Mesothelial cell of epicardium (in vitro differentiated cells): ENCODE measurements at regions not wholly inside any gene's neighbourhood (a gene's known extent, or its start where the extent isn't known, plus 50 kb on each side); places are given as distances from the start of the nearest gene placed in this dataset.

Experiments used
- DNase-seq, 2 experiments: peaks; one replicate each; pipeline ENCODE4 v3.0.0; 2021; ENCODE audit warnings: low spot score in 2 of 2; ENCODE audit not compliant: unreplicated experiment in 2 of 2
- H3K27ac Mint-ChIP-seq: 2 replicates; pipeline ENCODE4 v1.8.0; 2021; ENCODE audit warnings: mixed read lengths
- H3K27me3 Mint-ChIP-seq: 2 replicates; pipeline ENCODE4 v1.8.0; 2021; ENCODE audit warnings: low read depth, mixed read lengths
- H3K36me3 Mint-ChIP-seq: 2 replicates; pipeline ENCODE4 v1.8.0; 2021; ENCODE audit warnings: mixed read lengths
- H3K4me1 Mint-ChIP-seq: 2 replicates; pipeline ENCODE4 v1.8.0; 2021; ENCODE audit warnings: mixed read lengths
- H3K4me3 Mint-ChIP-seq: 2 replicates; pipeline ENCODE4 v1.8.0; 2021; ENCODE audit warnings: mild to moderate bottlenecking, moderate library complexity, mixed read lengths
- H3K9me3 Mint-ChIP-seq: 2 replicates; pipeline ENCODE4 v1.8.0; 2021; ENCODE audit warnings: mixed read lengths
- CTCF ChIP-seq: fragments of 200-600 bp; sonication (generic); IDR thresholded peaks from one replicate; pipeline ENCODE4 v1.5.0; 2021; ENCODE audit warnings: antibody characterized with exemption; ENCODE audit not compliant: unreplicated experiment

GRCh38 chr11:10937385-10937771 lies 79.5 kb upstream of the ZBED5 start:
- H3K27ac Mint-ChIP-seq: no peak overlapping the region

GRCh38 chr11:10936626-10937384 lies 79.0 kb upstream of the ZBED5 start:
- H3K27ac Mint-ChIP-seq: no peak overlapping the region
- H3K4me1 Mint-ChIP-seq: peaks cover 23% of the 10 kb centered on the region
- no peaks in the 10 kb centered on the region for H3K9me3 Mint-ChIP-seq
- no peaks in the 10 kb centered on the region for H3K36me3 Mint-ChIP-seq
- TF ChIP-seq CTCF: no peak
- H3K27me3 Mint-ChIP-seq: no peaks in the 10 kb centered on the region
- H3K4me3 Mint-ChIP-seq: no peak overlapping the region
- DNase-seq: no peak

More at GRCh38 chr11:10937385-10937771, 79.5 kb upstream of the ZBED5 start:
- no peaks in the 10 kb centered on the region for H3K9me3 Mint-ChIP-seq
- no peak for DNase-seq
- peaks cover 22% of the 10 kb centered on the region for H3K4me1 Mint-ChIP-seq
- H3K4me3 Mint-ChIP-seq: no peak overlapping the region
- no peak for TF ChIP-seq CTCF
- no peaks in the 10 kb centered on the region for H3K36me3 Mint-ChIP-seq
- no peaks in the 10 kb centered on the region for H3K27me3 Mint-ChIP-seq

GRCh38 chr11:10935015-10935559 lies 77.2 kb upstream of the ZBED5 start:
- peaks cover 33% of the 10 kb centered on the region for H3K4me1 Mint-ChIP-seq
- H3K27ac Mint-ChIP-seq: peak overlapping the region; percentile 71
- no peaks in the 10 kb centered on the region for H3K9me3 Mint-ChIP-seq
- H3K36me3 Mint-ChIP-seq: no peaks in the 10 kb centered on the region
- DNase-seq: no peak
- H3K4me3 Mint-ChIP-seq: peak overlapping the region; percentile 85
- no peak for TF ChIP-seq CTCF
- no peaks in the 10 kb centered on the region for H3K27me3 Mint-ChIP-seq

GRCh38 chr11:10934293-10934860 lies 76.5 kb upstream of the ZBED5 start:
- no peaks in the 10 kb centered on the region for H3K27me3 Mint-ChIP-seq
- H3K9me3 Mint-ChIP-seq: no peaks in the 10 kb centered on the region
- DNase-seq: no peak
- H3K4me1 Mint-ChIP-seq: peaks cover 33% of the 10 kb centered on the region
- H3K27ac Mint-ChIP-seq: peak overlapping the region; percentile 97
- TF ChIP-seq CTCF: no peak
- H3K36me3 Mint-ChIP-seq: no peaks in the 10 kb centered on the region
- H3K4me3 Mint-ChIP-seq: peak overlapping the region; percentile 85

- TF ChIP-seq CTCF: peak; percentile 95
- H3K36me3 Mint-ChIP-seq: no peaks in the 10 kb centered on the region
- peaks cover 35% of the 10 kb centered on the region for H3K4me1 Mint-ChIP-seq
- H3K9me3 Mint-ChIP-seq: no peaks in the 10 kb centered on the region
- H3K4me3 Mint-ChIP-seq: peak overlapping the region; percentile 85
- peak; percentile 78 to 92 for DNase-seq
- H3K27me3 Mint-ChIP-seq: no peaks in the 10 kb centered on the region
- peak overlapping the region; percentile 97 for H3K27ac Mint-ChIP-seq
Observed at GRCh38 chr11:10933455-10934292, 75.8 kb upstream of the ZBED5 start.
